HepG2 (cell line): ENCODE measurements at regions not wholly inside any gene's neighbourhood (a gene's known extent, or its start where the extent isn't known, plus 50 kb on each side); places are given as distances from the start of the nearest gene placed in this dataset.

Source experiments
- ARNT2 ChIP-seq: sonication (generic); formaldehyde crosslinking; IDR thresholded peaks from 2 replicates; pipeline ENCODE4 v1.8.0; 2022; ENCODE audit warnings: mild to moderate bottlenecking, low read depth, missing genetic modification reagents, moderate library complexity
- CBFB ChIP-seq: sonication (generic); formaldehyde crosslinking; IDR thresholded peaks from 2 replicates; pipeline ENCODE4 v1.4.0; 2020; ENCODE audit warnings: missing genetic modification reagents
- CENPT ChIP-seq: sonication (generic); formaldehyde crosslinking; IDR thresholded peaks from 2 replicates; pipeline ENCODE4 v1.8.0; 2022; ENCODE audit warnings: low read depth, mild to moderate bottlenecking, moderate library complexity, missing genetic modification reagents
- ETV6 ChIP-seq: sonication (generic); formaldehyde crosslinking; conservative IDR thresholded peaks from 2 replicates; pipeline ENCODE4 v1.4.0; 2020; ENCODE audit warnings: missing genetic modification reagents
- FOXJ3 ChIP-seq: sonication (generic); formaldehyde crosslinking; IDR thresholded peaks from 2 replicates; pipeline ENCODE4 v1.4.0; 2020; ENCODE audit warnings: missing genetic modification reagents, mild to moderate bottlenecking, borderline replicate concordance
- GLI4 ChIP-seq: sonication (generic); formaldehyde crosslinking; IDR thresholded peaks from 2 replicates; pipeline ENCODE4 v1.5.1; 2020; ENCODE audit warnings: missing genetic modification reagents, mild to moderate bottlenecking, moderate library complexity, borderline replicate concordance
- HDAC6 ChIP-seq: fragments of 200-600 bp; sonication (generic); IDR thresholded peaks from 2 replicates; pipeline ENCODE4 v1.7.0; 2017; ENCODE audit warnings: mild to moderate bottlenecking, antibody characterized with exemption, low read length, low read depth
- MED13 ChIP-seq: sonication (generic); formaldehyde crosslinking; IDR thresholded peaks from 2 replicates; pipeline ENCODE4 v1.5.0; 2020; ENCODE audit warnings: missing genetic modification reagents
- NCOR1 ChIP-seq: fragments of 200-600 bp; sonication (generic); IDR thresholded peaks from 2 replicates; pipeline ENCODE4 v1.7.0; 2017; ENCODE audit warnings: antibody characterized with exemption, low read length, borderline replicate concordance
- NR3C1 ChIP-seq: sonication (generic); formaldehyde crosslinking; IDR thresholded peaks from 2 replicates; pipeline ENCODE4 v1.4.0; 2020; ENCODE audit warnings: missing genetic modification reagents
- PHF20 ChIP-seq: sonication (generic); formaldehyde crosslinking; IDR thresholded peaks from 2 replicates; pipeline ENCODE4 v1.5.0; 2020; ENCODE audit warnings: mild to moderate bottlenecking, missing genetic modification reagents
- RFXANK ChIP-seq: IDR thresholded peaks from 2 replicates; pipeline ENCODE4 v1.6.1; 2016
- TCF12 ChIP-seq, 2 experiments: fragments of 450-650 bp in 1 of 2; sonication (generic) in 1 of 2; formaldehyde crosslinking in 1 of 2; IDR thresholded peaks; 2 replicates each; pipeline versions ENCODE4 v1.6.1 to v1.8.0; 2017 to 2022; ENCODE audit warnings: antibody characterized with exemption in 1 of 2, mild to moderate bottlenecking in 1 of 2, missing genetic modification reagents in 1 of 2, moderate library complexity in 1 of 2
- ZNF292 ChIP-seq: sonication (generic); formaldehyde crosslinking; IDR thresholded peaks from 2 replicates; pipeline ENCODE4 v1.8.1; 2022; ENCODE audit warnings: mild to moderate bottlenecking, low read depth, missing genetic modification reagents, borderline replicate concordance
- ZNF451 ChIP-seq: sonication (generic); formaldehyde crosslinking; IDR thresholded peaks from 2 replicates; pipeline ENCODE4 v1.5.0; 2020; ENCODE audit warnings: mild to moderate bottlenecking, missing genetic modification reagents
- ZNF460 ChIP-seq: sonication (generic); formaldehyde crosslinking; IDR thresholded peaks from 2 replicates; pipeline ENCODE4 v1.5.1; 2020; ENCODE audit warnings: missing genetic modification reagents, mild to moderate bottlenecking, borderline replicate concordance
- ZNF709 ChIP-seq: sonication (generic); formaldehyde crosslinking; IDR thresholded peaks from 2 replicates; pipeline ENCODE4 v1.5.0; 2020; ENCODE audit warnings: mild to moderate bottlenecking, missing genetic modification reagents
- ZNF746 ChIP-seq: sonication (generic); formaldehyde crosslinking; IDR thresholded peaks from 2 replicates; pipeline ENCODE4 v1.8.0; 2022; ENCODE audit warnings: mild to moderate bottlenecking, missing genetic modification reagents
- ZSCAN12 ChIP-seq: sonication (generic); formaldehyde crosslinking; IDR thresholded peaks from 2 replicates; pipeline ENCODE4 v1.9.0; 2021; ENCODE audit warnings: mild to moderate bottlenecking, missing genetic modification reagents
- TF ChIP-seq, protein P1 (sequence below): sonication (generic); formaldehyde crosslinking; IDR thresholded peaks from 2 replicates; pipeline ENCODE4 v1.9.0; 2021; ENCODE audit warnings: mild to moderate bottlenecking, missing genetic modification reagents
- TF ChIP-seq, protein P2 (sequence below): sonication (generic); formaldehyde crosslinking; IDR thresholded peaks from 2 replicates; pipeline ENCODE4 v1.4.0; 2020; ENCODE audit warnings: missing genetic modification reagents
- TF ChIP-seq, protein P3 (sequence below), 2 experiments: sonication (generic) in 1 of 2; formaldehyde crosslinking in 1 of 2; IDR thresholded peaks; 2 replicates each; pipeline versions ENCODE4 v1.4.0 to v1.6.1; 2018 to 2020; ENCODE audit warnings: missing genetic modification reagents in 2 of 2, borderline replicate concordance in 1 of 2, low read depth in 1 of 2, mild to moderate bottlenecking in 1 of 2, missing biosample characterization in 1 of 2

DNA sequence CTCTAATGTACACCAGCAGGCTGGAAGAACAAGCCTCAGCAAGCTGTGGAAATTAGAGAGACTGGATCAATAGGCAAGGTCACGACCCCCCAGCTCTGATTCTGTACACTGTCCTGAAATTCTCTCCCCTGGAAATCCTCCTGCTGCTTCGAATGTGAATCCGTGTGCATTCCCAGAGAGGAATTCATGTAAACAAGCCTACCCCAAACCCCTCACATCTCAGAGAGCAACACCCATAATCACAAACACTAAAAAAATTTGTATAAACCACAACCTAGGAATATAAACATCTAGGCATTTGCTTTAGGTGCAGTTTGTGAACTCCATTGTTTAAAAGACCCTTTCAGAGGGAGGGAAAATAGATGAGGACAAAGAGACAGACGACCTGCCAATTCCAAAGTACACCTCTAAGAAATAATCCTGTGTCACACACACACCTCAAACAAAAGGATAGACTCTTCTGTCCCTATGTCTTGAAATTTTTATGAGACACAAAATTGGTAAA is 325.2 kb downstream of the WDR72 start (continued):
- TF ChIP-seq, protein P1, sequence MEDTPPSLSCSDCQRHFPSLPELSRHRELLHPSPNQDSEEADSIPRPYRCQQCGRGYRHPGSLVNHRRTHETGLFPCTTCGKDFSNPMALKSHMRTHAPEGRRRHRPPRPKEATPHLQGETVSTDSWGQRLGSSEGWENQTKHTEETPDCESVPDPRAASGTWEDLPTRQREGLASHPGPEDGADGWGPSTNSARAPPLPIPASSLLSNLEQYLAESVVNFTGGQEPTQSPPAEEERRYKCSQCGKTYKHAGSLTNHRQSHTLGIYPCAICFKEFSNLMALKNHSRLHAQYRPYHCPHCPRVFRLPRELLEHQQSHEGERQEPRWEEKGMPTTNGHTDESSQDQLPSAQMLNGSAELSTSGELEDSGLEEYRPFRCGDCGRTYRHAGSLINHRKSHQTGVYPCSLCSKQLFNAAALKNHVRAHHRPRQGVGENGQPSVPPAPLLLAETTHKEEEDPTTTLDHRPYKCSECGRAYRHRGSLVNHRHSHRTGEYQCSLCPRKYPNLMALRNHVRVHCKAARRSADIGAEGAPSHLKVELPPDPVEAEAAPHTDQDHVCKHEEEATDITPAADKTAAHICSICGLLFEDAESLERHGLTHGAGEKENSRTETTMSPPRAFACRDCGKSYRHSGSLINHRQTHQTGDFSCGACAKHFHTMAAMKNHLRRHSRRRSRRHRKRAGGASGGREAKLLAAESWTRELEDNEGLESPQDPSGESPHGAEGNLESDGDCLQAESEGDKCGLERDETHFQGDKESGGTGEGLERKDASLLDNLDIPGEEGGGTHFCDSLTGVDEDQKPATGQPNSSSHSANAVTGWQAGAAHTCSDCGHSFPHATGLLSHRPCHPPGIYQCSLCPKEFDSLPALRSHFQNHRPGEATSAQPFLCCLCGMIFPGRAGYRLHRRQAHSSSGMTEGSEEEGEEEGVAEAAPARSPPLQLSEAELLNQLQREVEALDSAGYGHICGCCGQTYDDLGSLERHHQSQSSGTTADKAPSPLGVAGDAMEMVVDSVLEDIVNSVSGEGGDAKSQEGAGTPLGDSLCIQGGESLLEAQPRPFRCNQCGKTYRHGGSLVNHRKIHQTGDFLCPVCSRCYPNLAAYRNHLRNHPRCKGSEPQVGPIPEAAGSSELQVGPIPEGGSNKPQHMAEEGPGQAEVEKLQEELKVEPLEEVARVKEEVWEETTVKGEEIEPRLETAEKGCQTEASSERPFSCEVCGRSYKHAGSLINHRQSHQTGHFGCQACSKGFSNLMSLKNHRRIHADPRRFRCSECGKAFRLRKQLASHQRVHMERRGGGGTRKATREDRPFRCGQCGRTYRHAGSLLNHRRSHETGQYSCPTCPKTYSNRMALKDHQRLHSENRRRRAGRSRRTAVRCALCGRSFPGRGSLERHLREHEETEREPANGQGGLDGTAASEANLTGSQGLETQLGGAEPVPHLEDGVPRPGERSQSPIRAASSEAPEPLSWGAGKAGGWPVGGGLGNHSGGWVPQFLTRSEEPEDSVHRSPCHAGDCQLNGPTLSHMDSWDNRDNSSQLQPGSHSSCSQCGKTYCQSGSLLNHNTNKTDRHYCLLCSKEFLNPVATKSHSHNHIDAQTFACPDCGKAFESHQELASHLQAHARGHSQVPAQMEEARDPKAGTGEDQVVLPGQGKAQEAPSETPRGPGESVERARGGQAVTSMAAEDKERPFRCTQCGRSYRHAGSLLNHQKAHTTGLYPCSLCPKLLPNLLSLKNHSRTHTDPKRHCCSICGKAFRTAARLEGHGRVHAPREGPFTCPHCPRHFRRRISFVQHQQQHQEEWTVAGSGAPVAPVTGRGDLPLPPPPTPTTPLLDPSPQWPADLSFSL: no peak
- TF ChIP-seq RFXANK (CRISPR knock-in tag): no peak
- TF ChIP-seq ZNF451 (CRISPR knock-in tag): no peak
- no peak for TF ChIP-seq ARNT2 (CRISPR knock-in tag)
- TF ChIP-seq FOXJ3 (CRISPR knock-in tag): peak; percentile 88
- TF ChIP-seq ZNF292 (CRISPR knock-in tag): peak; percentile 85; the same call in 1 of the 2 replicates
- no peak for TF ChIP-seq HDAC6
- TF ChIP-seq MED13 (CRISPR knock-in tag): no peak
- TF ChIP-seq ETV6 (CRISPR knock-in tag): no peak
- peak; percentile 57; the same call in 1 of the 2 replicates for TF ChIP-seq NCOR1
- TF ChIP-seq ZNF460 (CRISPR knock-in tag): no peak; the same call in 1 of the 2 replicates
- 0 out of 2 replicates have a peak, but pooled peaks have one; percentile 56 for TF ChIP-seq CBFB
- TF ChIP-seq CENPT (CRISPR knock-in tag): no peak
- TF ChIP-seq ZSCAN12: no peak
- TF ChIP-seq GLI4 (CRISPR knock-in tag): no peak
- TF ChIP-seq NR3C1: no peak
- TF ChIP-seq TCF12 (IDR thresholded peaks at IDR 0.05): no peak
- no peak for TF ChIP-seq TCF12 (CRISPR knock-in tag; IDR thresholded peaks at IDR 0.05)
- TF ChIP-seq PHF20: no peak
- peak; percentile 37; the same call in 1 of the 2 replicates for TF ChIP-seq ZNF746 (CRISPR knock-in tag)
- no peak for TF ChIP-seq ZNF709 (CRISPR knock-in tag)
- TF ChIP-seq, protein P2, sequence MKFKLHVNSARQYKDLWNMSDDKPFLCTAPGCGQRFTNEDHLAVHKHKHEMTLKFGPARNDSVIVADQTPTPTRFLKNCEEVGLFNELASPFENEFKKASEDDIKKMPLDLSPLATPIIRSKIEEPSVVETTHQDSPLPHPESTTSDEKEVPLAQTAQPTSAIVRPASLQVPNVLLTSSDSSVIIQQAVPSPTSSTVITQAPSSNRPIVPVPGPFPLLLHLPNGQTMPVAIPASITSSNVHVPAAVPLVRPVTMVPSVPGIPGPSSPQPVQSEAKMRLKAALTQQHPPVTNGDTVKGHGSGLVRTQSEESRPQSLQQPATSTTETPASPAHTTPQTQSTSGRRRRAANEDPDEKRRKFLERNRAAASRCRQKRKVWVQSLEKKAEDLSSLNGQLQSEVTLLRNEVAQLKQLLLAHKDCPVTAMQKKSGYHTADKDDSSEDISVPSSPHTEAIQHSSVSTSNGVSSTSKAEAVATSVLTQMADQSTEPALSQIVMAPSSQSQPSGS: no peak
- TF ChIP-seq, protein P3, sequence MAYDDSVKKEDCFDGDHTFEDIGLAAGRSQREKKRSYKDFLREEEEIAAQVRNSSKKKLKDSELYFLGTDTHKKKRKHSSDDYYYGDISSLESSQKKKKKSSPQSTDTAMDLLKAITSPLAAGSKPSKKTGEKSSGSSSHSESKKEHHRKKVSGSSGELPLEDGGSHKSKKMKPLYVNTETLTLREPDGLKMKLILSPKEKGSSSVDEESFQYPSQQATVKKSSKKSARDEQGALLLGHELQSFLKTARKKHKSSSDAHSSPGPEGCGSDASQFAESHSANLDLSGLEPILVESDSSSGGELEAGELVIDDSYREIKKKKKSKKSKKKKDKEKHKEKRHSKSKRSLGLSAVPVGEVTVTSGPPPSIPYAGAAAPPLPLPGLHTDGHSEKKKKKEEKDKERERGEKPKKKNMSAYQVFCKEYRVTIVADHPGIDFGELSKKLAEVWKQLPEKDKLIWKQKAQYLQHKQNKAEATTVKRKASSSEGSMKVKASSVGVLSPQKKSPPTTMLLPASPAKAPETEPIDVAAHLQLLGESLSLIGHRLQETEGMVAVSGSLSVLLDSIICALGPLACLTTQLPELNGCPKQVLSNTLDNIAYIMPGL (CRISPR knock-in tag; IDR thresholded peaks at IDR 0.05; ENCODE audit: borderline replicate concordance in 1 of 2, low read depth in 1 of 2): no peak
